ENCODE measurements at regions not wholly inside any gene's neighbourhood (a gene's known extent, or its start where the extent isn't known, plus 50 kb on each side); places are given as distances from the start of the nearest gene placed in this dataset.

GRCh38 chr15:39391230-39391629, 189.6 kb upstream of the THBS1 start:
- Histone ChIP-seq H3K36me3 (no peaks in the 10 kb centered on the region), H3K9me3 (no peaks in the 10 kb centered on the region), H3K27me3 (replicated peaks; ENCODE audit: insufficient read depth) (no peaks in the 10 kb centered on the region), H3K27ac (no peak overlapping the region), H3K4me3 (no peak overlapping the region), H3K4me1 (ENCODE audit: control insufficient read depth in 1 of 2, low read depth in 2 of 2) (no peaks in the 10 kb centered on the region)
- no peak for TF ChIP-seq CTCF (IDR thresholded peaks at IDR 0.05)
- ATAC-seq (ENCODE audit: insufficient number of reproducible peaks, low FRiP score, low read depth), result no peak
- no peak for DNase-seq (ENCODE audit: low spot score)

GRCh38 chr15:39392469-39393047, 188.3 kb upstream of the THBS1 start:
- H3K27me3 ChIP-seq (replicated peaks; ENCODE audit: insufficient read depth), result no peaks in the 10 kb centered on the region
- H3K9me3 ChIP-seq, result no peaks in the 10 kb centered on the region
- H3K36me3 ChIP-seq, result no peaks in the 10 kb centered on the region
- no peak overlapping the region for H3K4me3 ChIP-seq
- DNase-seq (ENCODE audit: low spot score), result no peak
- H3K4me1 ChIP-seq (ENCODE audit: control insufficient read depth in 1 of 2, low read depth in 2 of 2), result no peaks in the 10 kb centered on the region
- no peak overlapping the region for H3K27ac ChIP-seq
- TF ChIP-seq CTCF (IDR thresholded peaks at IDR 0.05), result no peak
- no peak for ATAC-seq (ENCODE audit: insufficient number of reproducible peaks, low FRiP score, low read depth)

GRCh38 chr15:39393575-39394335, 187.1 kb upstream of the THBS1 start:
- no peaks in the 10 kb centered on the region for H3K27me3 ChIP-seq (replicated peaks; ENCODE audit: insufficient read depth)
- no peak for TF ChIP-seq CTCF (IDR thresholded peaks at IDR 0.05)
- no peaks in the 10 kb centered on the region for H3K36me3 ChIP-seq
- ATAC-seq (ENCODE audit: insufficient number of reproducible peaks, low FRiP score, low read depth) (no peak), DNase-seq (ENCODE audit: low spot score) (no peak)
- no peaks in the 10 kb centered on the region for H3K9me3 ChIP-seq
- no peak overlapping the region for H3K27ac ChIP-seq
- H3K4me3 ChIP-seq, result no peak overlapping the region
- H3K4me1 ChIP-seq (ENCODE audit: control insufficient read depth in 1 of 2, low read depth in 2 of 2), result no peaks in the 10 kb centered on the region

GRCh38 chr15:39394496-39394895, 186.4 kb upstream of the THBS1 start:
- TF ChIP-seq CTCF (IDR thresholded peaks at IDR 0.05), result no peak
- Histone ChIP-seq H3K4me1 (ENCODE audit: control insufficient read depth in 1 of 2, low read depth in 2 of 2) (no peaks in the 10 kb centered on the region), H3K27ac (no peak overlapping the region), H3K36me3 (no peaks in the 10 kb centered on the region), H3K9me3 (no peaks in the 10 kb centered on the region), H3K27me3 (replicated peaks; ENCODE audit: insufficient read depth) (no peaks in the 10 kb centered on the region), H3K4me3 (no peak overlapping the region)
- ATAC-seq (ENCODE audit: insufficient number of reproducible peaks, low FRiP score, low read depth), result no peak
- no peak for DNase-seq (ENCODE audit: low spot score)

- H3K27me3 ChIP-seq (replicated peaks; ENCODE audit: insufficient read depth), result no peaks in the 10 kb centered on the region
- H3K36me3 ChIP-seq, result no peaks in the 10 kb centered on the region
- H3K4me3 ChIP-seq, result no peak overlapping the region
- no peak for TF ChIP-seq CTCF (IDR thresholded peaks at IDR 0.05)
- DNase-seq (ENCODE audit: low spot score) (no peak), ATAC-seq (ENCODE audit: insufficient number of reproducible peaks, low FRiP score, low read depth) (no peak)
- H3K4me1 ChIP-seq (ENCODE audit: control insufficient read depth in 1 of 2, low read depth in 2 of 2), result no peaks in the 10 kb centered on the region
- H3K9me3 ChIP-seq, result no peaks in the 10 kb centered on the region
- no peak overlapping the region for H3K27ac ChIP-seq
These were observed 183.8 kb upstream of the THBS1 start for GRCh38 chr15:39396979-39397615.

All from thoracic aorta (tissue), 2 donors.